Endothelial cell of umbilical vein (primary cell): ENCODE measurements at regions not wholly inside any gene's neighbourhood (a gene's known extent, or its start where the extent isn't known, plus 50 kb on each side); places are given as distances from the start of the nearest gene placed in this dataset.

Experiments used
- BruUV-seq: library from RNA; stranded (reverse); fragments of 400-500 nt; replicated peaks from 2 replicates; lab custom pipeline; 2021; lab: Mats Ljungman, UMichigan
- CTCF ChIA-PET: fragments of 300-600, 350-600 bp; sonication (Branson Sonifier 250); formaldehyde crosslinking; loops from one replicate; lab custom pipeline; 2021; ENCODE audit warnings: antibody characterized with exemption, inconsistent platforms; lab: Charles Lee
- POLR2A ChIA-PET: fragments of 300-600, 350-600 bp; sonication (Branson Sonifier 250); formaldehyde crosslinking; loops from one replicate; lab custom pipeline; 2021; ENCODE audit warnings: antibody characterized with exemption, inconsistent platforms; lab: Charles Lee
- DNase-seq: peaks from one replicate; pipeline ENCODE4 v3.0.0-alpha.2; 2011; ENCODE audit warnings: low read depth, low spot score
- FAIRE-seq: peaks from 2 replicates; lab custom pipeline; 2011; peaks lifted over from hg19 to GRCh38; lab: Jason Lieb, UNC
- H2AFZ ChIP-seq: 2 replicates; pipeline ENCODE4 v1.6.0; 2012; ENCODE audit warnings: low read depth, low read length, control low read depth, inconsistent platforms
- H3K27ac ChIP-seq: 2 replicates; pipeline ENCODE4 v1.5.1; 2011; ENCODE audit warnings: low read depth, mild to moderate bottlenecking, control low read depth, low read length, moderate library complexity; ENCODE audit not compliant: insufficient read depth
- H3K27me3 ChIP-seq, 2 experiments: 2 replicates each; pipeline versions ENCODE4 v1.6.0 to v1.6.1; 2011; ENCODE audit warnings: low read length in 2 of 2, mixed read lengths in 1 of 2; ENCODE audit not compliant: control insufficient read depth in 2 of 2, insufficient read depth in 2 of 2
- H3K36me3 ChIP-seq, 2 experiments: 2 replicates in 1 of 2; 3 replicates in 1 of 2; pipeline ENCODE4 v1.5.1; 2011; ENCODE audit warnings: low read length in 2 of 2, mild to moderate bottlenecking in 1 of 2, moderate library complexity in 1 of 2; ENCODE audit not compliant: control insufficient read depth in 2 of 2, insufficient read depth in 2 of 2; ENCODE audit errors: extremely low read depth in 1 of 2
- H3K4me1 ChIP-seq: 3 replicates; pipeline ENCODE4 v1.5.1; 2011; ENCODE audit warnings: mild to moderate bottlenecking, low read length; ENCODE audit not compliant: control insufficient read depth, insufficient read depth; ENCODE audit errors: extremely low read depth
- H3K4me2 ChIP-seq: 2 replicates; pipeline ENCODE4 v1.6.1; 2011; ENCODE audit warnings: low read length, control low read depth, mixed read lengths; ENCODE audit not compliant: insufficient read depth
- H3K4me3 ChIP-seq, 3 experiments: fragments of 200-600 bp in 1 of 3; sonication (generic), shearing (Covaris generic) in 1 of 3; replicated peaks in 1 of 3; 2 replicates each; pipeline ENCODE4 v1.5.1; 2011 to 2016; ENCODE audit warnings: control low read depth in 3 of 3, low read length in 3 of 3, mild to moderate bottlenecking in 2 of 3, inconsistent platforms in 1 of 3, low read depth in 1 of 3, moderate library complexity in 1 of 3; ENCODE audit not compliant: insufficient read depth in 1 of 3
- H3K79me2 ChIP-seq: 2 replicates; pipeline ENCODE4 v1.6.0; 2012; ENCODE audit warnings: low read length, inconsistent platforms; ENCODE audit not compliant: control insufficient read depth, insufficient read depth
- H3K9ac ChIP-seq: replicated peaks from 2 replicates; pipeline ENCODE3; 2011; ENCODE audit warnings: low read length, control low read depth; ENCODE audit not compliant: insufficient read depth; ENCODE audit errors: extremely low read depth
- H3K9me1 ChIP-seq: replicated peaks from 3 replicates; pipeline ENCODE4 v1.6.0; 2011; ENCODE audit warnings: mild to moderate bottlenecking, low read length; ENCODE audit not compliant: control insufficient read depth, insufficient read depth; ENCODE audit errors: extremely low read depth
- H3K9me3 ChIP-seq: replicated peaks from 2 replicates; pipeline ENCODE4 v1.5.1; 2012; ENCODE audit warnings: low read length, inconsistent platforms; ENCODE audit not compliant: control insufficient read depth, insufficient read depth
- H4K20me1 ChIP-seq: replicated peaks from 2 replicates; pipeline ENCODE3; 2011; ENCODE audit warnings: mild to moderate bottlenecking, low read length; ENCODE audit not compliant: control insufficient read depth, insufficient read depth; ENCODE audit errors: extremely low read depth
- CTCF ChIP-seq, 2 donors: IDR thresholded peaks; 1 replicate in 1 of 2; 2 replicates in 1 of 2; pipeline ENCODE4 v1.5.1; 2011; ENCODE audit warnings: low read length in 2 of 2, mild to moderate bottlenecking in 2 of 2, moderate library complexity in 2 of 2, control low read depth in 1 of 2, inconsistent platforms in 1 of 2, low read depth in 1 of 2; ENCODE audit not compliant: insufficient read depth in 1 of 2; ENCODE audit errors: extremely low read depth in 1 of 2
- EZH2 ChIP-seq: IDR thresholded peaks from 2 replicates; pipeline ENCODE4 v1.6.1; 2012; ENCODE audit warnings: borderline replicate concordance, low read depth, mild to moderate bottlenecking, moderate library complexity, low read length, inconsistent platforms; ENCODE audit not compliant: severe bottlenecking
- FOS ChIP-seq: IDR thresholded peaks from 2 replicates; pipeline ENCODE4 v1.6.1; 2011; ENCODE audit warnings: mild to moderate bottlenecking, low read length, moderate library complexity, borderline replicate concordance; ENCODE audit not compliant: insufficient read depth
- GATA2 ChIP-seq: IDR thresholded peaks from 2 replicates; pipeline ENCODE4 v1.7.0; 2011; ENCODE audit warnings: low read depth, mild to moderate bottlenecking, moderate library complexity, mixed read lengths, low read length; ENCODE audit not compliant: insufficient read length, insufficient read depth
- JUN ChIP-seq: IDR thresholded peaks from 2 replicates; pipeline ENCODE4 v1.6.1; 2011; ENCODE audit warnings: borderline replicate concordance, low read depth; ENCODE audit not compliant: insufficient read length, insufficient read depth
- MAX ChIP-seq: IDR thresholded peaks from 2 replicates; pipeline ENCODE4 v1.6.1; 2011; ENCODE audit not compliant: insufficient read depth, insufficient read length
- MYC ChIP-seq: IDR thresholded peaks from one replicate; pipeline ENCODE4 v1.6.1; 2011; ENCODE audit warnings: mild to moderate bottlenecking, low read depth, low read length
- POLR2A ChIP-seq: IDR thresholded peaks from 2 replicates; pipeline ENCODE4 v1.6.1; 2012; ENCODE audit warnings: low read depth, mild to moderate bottlenecking, control low read depth, low read length
- POLR2AphosphoS5 ChIP-seq: IDR thresholded peaks from 2 replicates; pipeline ENCODE4 v1.6.1; 2012; ENCODE audit warnings: low read depth, mild to moderate bottlenecking, control low read depth, low read length, moderate library complexity; ENCODE audit not compliant: insufficient read depth
- dilution Hi-C: fragments of 300-500 bp; cut with MboI; formaldehyde crosslinking; loops from one replicate; pipeline ENCODE4 v1.15.0; 2019; ENCODE audit warnings: low sequenced_read_pairs; ENCODE audit not compliant: extremely low pct_ligation_motif_present
- intact Hi-C: fragments of 100-400 bp; cut with micrococcal nuclease; formaldehyde crosslinking; loops from one replicate; pipeline ENCODE4 v1.10.0; 2022

GRCh38 chr1:243921111-243921510, 71.1 kb upstream of the AKT3 start:
- Histone ChIP-seq H3K4me1 (peaks cover 35% of the 10 kb centered on the region), H3K9me3 (no peaks in the 10 kb centered on the region), H3K27ac (no peak overlapping the region), H3K4me2 (no peak overlapping the region), H3K9ac (no peak overlapping the region), H3K9me1 (no peaks in the 10 kb centered on the region), H3K79me2 (no peaks in the 10 kb centered on the region), H3K27me3 (no peaks in the 10 kb centered on the region), H3K36me3 (no peaks in the 10 kb centered on the region), H4K20me1 (no peaks in the 10 kb centered on the region), H2AFZ (no peak overlapping the region), H3K4me3 (no peak overlapping the region)
- ChIA-PET POLR2A (no interaction called here), CTCF (no interaction called here)
- TF ChIP-seq EZH2 (no peak), FOS (no peak), POLR2AphosphoS5 (no peak), GATA2 (no peak), MAX (no peak), POLR2A (no peak), MYC (no peak), JUN (no peak), CTCF (IDR thresholded peaks at IDR 0.05; ENCODE audit: extremely low read depth in 1 of 2, insufficient read depth in 1 of 2, low read depth in 1 of 2, low read length in 2 of 2) (no peak)
- no peak for DNase-seq
- intact Hi-C loops, result loop anchor here (10.0 kb wide), 1 partner anchor 534 kb away; the partner anchor contains the start of gene ADSS2
- dilution Hi-C loops, result no loop called here
- BruUV-seq, result no TSS peak
- FAIRE-seq, result no peak
